HG03469 (cell line): ENCODE measurements at regions not wholly inside any gene's neighbourhood (a gene's known extent, or its start where the extent isn't known, plus 50 kb on each side); places are given as distances from the start of the nearest gene placed in this dataset.
"Not testable (repeated sequence)": the region's sequence is repeated elsewhere in the genome, so short reads cannot be mapped to it uniquely, and the experiment has no call there.

Source experiments
- ATAC-seq: cut with Tn5 transposase; IDR thresholded peaks from one replicate; pipeline ENCODE4 v1.9.1; 2021; ENCODE audit warnings: mild to moderate bottlenecking, moderate library complexity, moderate number of reproducible peaks; ENCODE audit not compliant: unreplicated experiment

- ATAC-seq, result no peak
These were observed 106.3 kb upstream of the ALCAM start for GRCh38 chr3:105260385-105260784.

GRCh38 chr3:105274536-105274935, 92.2 kb upstream of the ALCAM start:
- no peak for ATAC-seq

- ATAC-seq, result no peak
These were observed 91.8 kb upstream of the ALCAM start for GRCh38 chr3:105274958-105275357.

GRCh38 chr3:105277656-105278055, 89.1 kb upstream of the ALCAM start:
- ATAC-seq, result no peak

- ATAC-seq, result no peak
These were observed 88.0 kb upstream of the ALCAM start for GRCh38 chr3:105278688-105279087.

GRCh38 chr3:105281989-105282388, 84.7 kb upstream of the ALCAM start:
- no peak for ATAC-seq

- ATAC-seq, result no peak
These were observed 81.8 kb upstream of the ALCAM start for GRCh38 chr3:105284876-105285275.

GRCh38 chr3:105285653-105286241, 81.0 kb upstream of the ALCAM start:
- ATAC-seq, result no peak

- ATAC-seq, result no peak
These were observed 73.3 kb upstream of the ALCAM start for GRCh38 chr3:105293441-105293840.

- ATAC-seq, result not testable (repeated sequence)
These were observed 70.4 kb upstream of the ALCAM start for GRCh38 chr3:105296182-105296822.

GRCh38 chr3:105304487-105304886, 62.2 kb upstream of the ALCAM start:
- ATAC-seq, result no peak

- ATAC-seq, result no peak
These were observed 51.6 kb upstream of the ALCAM start for GRCh38 chr3:105315144-105315543.

- no peak for ATAC-seq
These were observed 50.9 kb upstream of the ALCAM start for GRCh38 chr3:105315815-105316214.

GRCh38 chr3:105316331-105316730, 50.4 kb upstream of the ALCAM start:
- ATAC-seq, result no peak
